Testis (tissue), 2 donors: ENCODE measurements at regions not wholly inside any gene's neighbourhood (a gene's known extent, or its start where the extent isn't known, plus 50 kb on each side); places are given as distances from the start of the nearest gene placed in this dataset.

ENCODE experiments used
- POLR2A ChIP-seq: fragments of 450-650 bp; IDR thresholded peaks from one replicate; pipeline ENCODE4 v1.6.1; 2017; ENCODE audit warnings: antibody characterized with exemption, mild to moderate bottlenecking, moderate library complexity
- TF ChIP-seq, protein P1 (sequence below), 3 experiments: fragments of 450-650 bp in 2 of 3; fragments of 200-600 bp in 1 of 3; sonication (generic) in 1 of 3; IDR thresholded peaks; one replicate each; pipeline ENCODE4 v1.5.1; 2016 to 2019; ENCODE audit warnings: antibody characterized with exemption in 3 of 3, mild to moderate bottlenecking in 2 of 3, moderate library complexity in 1 of 3

DNA sequence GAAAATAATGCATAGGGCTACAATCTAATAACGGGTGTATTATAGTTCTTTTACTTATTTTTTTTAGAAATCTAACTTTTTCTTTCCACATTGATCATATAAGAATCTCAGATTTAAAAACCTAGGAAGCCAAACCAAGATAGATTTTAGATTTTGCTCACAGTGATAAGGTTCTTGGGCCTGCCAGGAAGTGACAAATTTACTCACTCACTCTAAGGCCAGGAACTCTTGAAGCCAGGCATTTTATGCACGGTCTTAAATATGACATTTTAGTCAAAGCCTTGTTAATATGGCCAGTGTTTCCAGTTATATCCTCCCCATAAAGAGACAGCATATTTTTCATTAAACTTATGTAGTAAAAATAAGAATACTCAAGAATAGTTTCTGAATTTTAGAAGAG lies 271.4 kb downstream of the SQOR start:
- no peak for TF ChIP-seq POLR2A
- TF ChIP-seq, protein P1, sequence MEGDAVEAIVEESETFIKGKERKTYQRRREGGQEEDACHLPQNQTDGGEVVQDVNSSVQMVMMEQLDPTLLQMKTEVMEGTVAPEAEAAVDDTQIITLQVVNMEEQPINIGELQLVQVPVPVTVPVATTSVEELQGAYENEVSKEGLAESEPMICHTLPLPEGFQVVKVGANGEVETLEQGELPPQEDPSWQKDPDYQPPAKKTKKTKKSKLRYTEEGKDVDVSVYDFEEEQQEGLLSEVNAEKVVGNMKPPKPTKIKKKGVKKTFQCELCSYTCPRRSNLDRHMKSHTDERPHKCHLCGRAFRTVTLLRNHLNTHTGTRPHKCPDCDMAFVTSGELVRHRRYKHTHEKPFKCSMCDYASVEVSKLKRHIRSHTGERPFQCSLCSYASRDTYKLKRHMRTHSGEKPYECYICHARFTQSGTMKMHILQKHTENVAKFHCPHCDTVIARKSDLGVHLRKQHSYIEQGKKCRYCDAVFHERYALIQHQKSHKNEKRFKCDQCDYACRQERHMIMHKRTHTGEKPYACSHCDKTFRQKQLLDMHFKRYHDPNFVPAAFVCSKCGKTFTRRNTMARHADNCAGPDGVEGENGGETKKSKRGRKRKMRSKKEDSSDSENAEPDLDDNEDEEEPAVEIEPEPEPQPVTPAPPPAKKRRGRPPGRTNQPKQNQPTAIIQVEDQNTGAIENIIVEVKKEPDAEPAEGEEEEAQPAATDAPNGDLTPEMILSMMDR (IDR thresholded peaks at IDR 0.05): no peak
